Inflammatory macrophage treated with lipopolysaccharide for 1 hour (primary cell): ENCODE measurements at regions not wholly inside any gene's neighbourhood (a gene's known extent, or its start where the extent isn't known, plus 50 kb on each side); places are given as distances from the start of the nearest gene placed in this dataset.

Source experiments
- DNase-seq, 2 donors: peaks; one replicate each; pipeline ENCODE4 v3.0.0-alpha.2; 2020 to 2022

GRCh38 chr14:53501361-53502211 is 348.5 kb upstream of the DDHD1 start:
- DNase-seq, result no peak

GRCh38 chr14:53500191-53500590 is 347.1 kb upstream of the DDHD1 start:
- no peak for DNase-seq

GRCh38 chr14:53496668-53497067 is 343.5 kb upstream of the DDHD1 start:
- DNase-seq, result no peak

GRCh38 chr14:53495846-53496343 is 342.8 kb upstream of the DDHD1 start:
- no peak for DNase-seq

- no peak for DNase-seq
These were observed 341.5 kb upstream of the DDHD1 start for GRCh38 chr14:53494587-53494986.

GRCh38 chr14:53493860-53494259 is 340.7 kb upstream of the DDHD1 start:
- DNase-seq, result no peak

- no peak for DNase-seq
These were observed 340.2 kb upstream of the DDHD1 start for GRCh38 chr14:53493320-53493719.

GRCh38 chr14:53491884-53492277 is 338.8 kb upstream of the DDHD1 start:
- no peak for DNase-seq

GRCh38 chr14:53491256-53491883 is 338.2 kb upstream of the DDHD1 start:
- no peak for DNase-seq

- no peak for DNase-seq
These were observed 325.1 kb upstream of the DDHD1 start for GRCh38 chr14:53478174-53478573.

- DNase-seq, result no peak
These were observed 320.4 kb upstream of the DDHD1 start for GRCh38 chr14:53473480-53473879.

- DNase-seq, result no peak
These were observed 319.2 kb upstream of the DDHD1 start for GRCh38 chr14:53472306-53472705.

- DNase-seq, result no peak
These were observed 317.4 kb upstream of the DDHD1 start for GRCh38 chr14:53470351-53471043.

- no peak for DNase-seq
These were observed 315.8 kb upstream of the DDHD1 start for GRCh38 chr14:53468876-53469275.

GRCh38 chr14:53464376-53464775 is 311.3 kb upstream of the DDHD1 start:
- DNase-seq, result no peak

GRCh38 chr14:53462931-53463778 is 310.0 kb upstream of the DDHD1 start:
- DNase-seq, result no peak

- no peak for DNase-seq
These were observed 308.7 kb upstream of the DDHD1 start for GRCh38 chr14:53461858-53462257.

- no peak for DNase-seq
These were observed 307.4 kb upstream of the DDHD1 start for GRCh38 chr14:53460544-53460943.

GRCh38 chr14:53458368-53458814 is 305.3 kb upstream of the DDHD1 start:
- no peak for DNase-seq

GRCh38 chr14:53456931-53457330 is 303.8 kb upstream of the DDHD1 start:
- DNase-seq, result no peak

- DNase-seq, result no peak
These were observed 299.0 kb upstream of the DDHD1 start for GRCh38 chr14:53452005-53452673.

GRCh38 chr14:53450871-53451270 is 297.7 kb upstream of the DDHD1 start:
- DNase-seq, result no peak
